ENCODE measurements at regions not wholly inside any gene's neighbourhood (a gene's known extent, or its start where the extent isn't known, plus 50 kb on each side); places are given as distances from the start of the nearest gene placed in this dataset.

DNA sequence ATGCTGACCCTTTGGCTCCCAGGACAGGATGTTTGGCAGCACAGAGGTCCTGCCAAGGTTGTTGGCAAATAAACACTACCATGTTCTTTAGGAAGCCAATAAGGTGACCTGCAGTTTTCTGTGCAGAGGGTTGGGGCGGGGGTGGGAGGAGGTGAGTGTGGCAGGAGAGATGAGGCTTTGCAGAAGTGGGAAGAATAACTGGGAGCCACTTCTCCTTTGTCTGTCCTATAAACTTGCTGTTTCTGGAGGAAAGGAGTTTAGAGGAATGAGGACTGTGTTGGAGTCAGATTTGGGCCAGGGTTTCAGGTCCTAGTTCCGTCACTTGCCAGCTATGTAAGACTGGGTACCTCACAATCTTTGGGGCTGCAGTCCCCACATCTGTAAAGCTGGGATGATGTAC, 187.6 kb upstream of the SPRED2 start:
- Mint-ChIP-seq H3K4me1 (ENCODE audit: low read depth, unreplicated experiment) (peaks cover 2% of the 10 kb centered on the region), H3K27me3 (ENCODE audit: low read depth, unreplicated experiment) (peaks cover 35% of the 10 kb centered on the region), H3K9me3 (ENCODE audit: unreplicated experiment) (no peaks in the 10 kb centered on the region), H3K4me3 (ENCODE audit: unreplicated experiment) (no peak overlapping the region), H3K36me3 (ENCODE audit: low read depth, unreplicated experiment) (no peaks in the 10 kb centered on the region), H3K27ac (ENCODE audit: unreplicated experiment) (no peak overlapping the region)
- FAIRE-seq (no peak), DNase-seq (ENCODE audit: low read depth) (no peak)
- Histone ChIP-seq H3K9ac (ENCODE audit: low read length) (no peak overlapping the region), H3K79me2 (ENCODE audit: insufficient read depth, low read length) (no peaks in the 10 kb centered on the region), H3K9me3 (ENCODE audit: insufficient read depth, low read depth, low read length) (no peaks in the 10 kb centered on the region), H3K27ac (ENCODE audit: low read depth, low read length) (no peak overlapping the region), H3K27me3 (ENCODE audit: insufficient read depth, low read length) (peaks cover 2% of the 10 kb centered on the region), H3K4me1 (ENCODE audit: insufficient read depth, low read length) (no peaks in the 10 kb centered on the region), H4K20me1 (ENCODE audit: insufficient read depth, low read length) (no peaks in the 10 kb centered on the region), H2AFZ (ENCODE audit: low read depth, low read length) (no peak overlapping the region), H3K36me3 (ENCODE audit: insufficient read depth, low read length) (no peaks in the 10 kb centered on the region), H3K4me3 (ENCODE audit: insufficient read depth, low read depth, low read length) (no peak overlapping the region), H3K4me2 (ENCODE audit: low read length) (no peak overlapping the region)
- TF ChIP-seq, protein P1, sequence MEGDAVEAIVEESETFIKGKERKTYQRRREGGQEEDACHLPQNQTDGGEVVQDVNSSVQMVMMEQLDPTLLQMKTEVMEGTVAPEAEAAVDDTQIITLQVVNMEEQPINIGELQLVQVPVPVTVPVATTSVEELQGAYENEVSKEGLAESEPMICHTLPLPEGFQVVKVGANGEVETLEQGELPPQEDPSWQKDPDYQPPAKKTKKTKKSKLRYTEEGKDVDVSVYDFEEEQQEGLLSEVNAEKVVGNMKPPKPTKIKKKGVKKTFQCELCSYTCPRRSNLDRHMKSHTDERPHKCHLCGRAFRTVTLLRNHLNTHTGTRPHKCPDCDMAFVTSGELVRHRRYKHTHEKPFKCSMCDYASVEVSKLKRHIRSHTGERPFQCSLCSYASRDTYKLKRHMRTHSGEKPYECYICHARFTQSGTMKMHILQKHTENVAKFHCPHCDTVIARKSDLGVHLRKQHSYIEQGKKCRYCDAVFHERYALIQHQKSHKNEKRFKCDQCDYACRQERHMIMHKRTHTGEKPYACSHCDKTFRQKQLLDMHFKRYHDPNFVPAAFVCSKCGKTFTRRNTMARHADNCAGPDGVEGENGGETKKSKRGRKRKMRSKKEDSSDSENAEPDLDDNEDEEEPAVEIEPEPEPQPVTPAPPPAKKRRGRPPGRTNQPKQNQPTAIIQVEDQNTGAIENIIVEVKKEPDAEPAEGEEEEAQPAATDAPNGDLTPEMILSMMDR (IDR thresholded peaks at IDR 0.05; ENCODE audit: insufficient read depth, low read depth, low read length), result no peak
- TF ChIP-seq EZH2 (IDR thresholded peaks at IDR 0.05; ENCODE audit: insufficient read depth, low read length), result no peak

DNA sequence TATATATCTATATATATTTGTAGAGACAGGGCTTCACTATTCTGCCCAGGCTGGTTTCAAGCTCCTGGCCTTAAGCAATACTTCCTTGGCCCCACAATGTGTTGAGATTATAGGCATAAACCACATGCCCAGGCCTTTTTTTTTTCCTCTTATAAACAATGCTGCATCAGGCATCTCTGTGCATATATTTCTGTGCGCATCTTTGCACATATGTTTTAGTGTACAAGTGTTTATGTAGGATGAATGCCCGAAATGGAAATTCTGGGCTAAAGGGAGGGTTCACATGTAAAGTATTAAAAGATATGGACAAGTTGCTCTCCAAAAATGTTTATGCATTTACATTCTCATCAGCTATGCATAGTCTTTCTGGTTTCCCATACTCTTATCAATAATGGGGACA, 183.2 kb upstream of the SPRED2 start:
- no peaks in the 10 kb centered on the region for H3K9me3 Mint-ChIP-seq (ENCODE audit: unreplicated experiment)
- no peaks in the 10 kb centered on the region for H3K4me1 Mint-ChIP-seq (ENCODE audit: low read depth, unreplicated experiment)
- no peak overlapping the region for H3K9ac ChIP-seq (ENCODE audit: low read length)
- no peak overlapping the region for H3K27ac Mint-ChIP-seq (ENCODE audit: unreplicated experiment)
- no peaks in the 10 kb centered on the region for H3K36me3 Mint-ChIP-seq (ENCODE audit: low read depth, unreplicated experiment)
- no peak overlapping the region for H3K4me2 ChIP-seq (ENCODE audit: low read length)
- H3K4me1 ChIP-seq (ENCODE audit: insufficient read depth, low read length), result no peaks in the 10 kb centered on the region
- H3K27ac ChIP-seq (ENCODE audit: low read depth, low read length), result no peak overlapping the region
- H3K27me3 Mint-ChIP-seq (ENCODE audit: low read depth, unreplicated experiment), result peaks cover 11% of the 10 kb centered on the region
- no peaks in the 10 kb centered on the region for H3K9me3 ChIP-seq (ENCODE audit: insufficient read depth, low read depth, low read length)
- DNase-seq (ENCODE audit: low read depth), result no peak
- no peaks in the 10 kb centered on the region for H3K79me2 ChIP-seq (ENCODE audit: insufficient read depth, low read length)
- H3K36me3 ChIP-seq (ENCODE audit: insufficient read depth, low read length), result no peaks in the 10 kb centered on the region
- H3K27me3 ChIP-seq (ENCODE audit: insufficient read depth, low read length), result no peaks in the 10 kb centered on the region
- no peak overlapping the region for H3K4me3 ChIP-seq (ENCODE audit: insufficient read depth, low read depth, low read length)
- H3K4me3 Mint-ChIP-seq (ENCODE audit: unreplicated experiment), result no peak overlapping the region
- TF ChIP-seq, protein P1 (IDR thresholded peaks at IDR 0.05; ENCODE audit: insufficient read depth, low read depth, low read length), result no peak
- TF ChIP-seq EZH2 (IDR thresholded peaks at IDR 0.05; ENCODE audit: insufficient read depth, low read length), result no peak
- no peak for FAIRE-seq
- no peaks in the 10 kb centered on the region for H4K20me1 ChIP-seq (ENCODE audit: insufficient read depth, low read length)
- H2AFZ ChIP-seq (ENCODE audit: low read depth, low read length), result no peak overlapping the region

DNA sequence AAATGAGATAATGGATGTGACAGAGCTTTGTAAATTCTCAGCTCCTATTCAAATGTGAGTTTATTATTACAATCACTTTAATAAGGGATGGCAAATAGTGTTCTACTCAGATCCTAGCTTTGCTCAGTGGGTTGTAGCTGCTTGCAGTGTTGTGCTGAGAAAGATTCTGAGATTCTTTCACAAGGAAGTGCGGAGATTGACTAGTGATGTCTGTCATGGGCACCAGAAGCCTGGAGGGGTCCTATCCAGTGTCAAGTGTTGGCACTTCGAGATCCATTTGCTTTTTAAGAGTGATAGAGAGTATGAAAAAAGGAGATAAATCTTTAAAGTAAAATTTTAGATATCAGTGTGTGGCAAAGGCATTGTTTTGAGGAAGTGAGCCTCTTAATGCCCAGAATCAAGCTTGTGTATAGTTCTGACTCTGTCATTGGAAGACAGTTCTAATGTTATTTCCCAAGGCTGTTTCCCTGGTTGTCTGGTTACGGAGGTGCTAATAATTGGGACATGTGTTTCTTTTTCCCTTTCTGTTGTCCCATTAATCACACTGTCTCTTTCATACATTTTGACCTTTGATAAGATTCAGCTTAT, 181.7 kb upstream of the SPRED2 start:
- Mint-ChIP-seq H3K36me3 (ENCODE audit: low read depth, unreplicated experiment) (no peaks in the 10 kb centered on the region), H3K27me3 (ENCODE audit: low read depth, unreplicated experiment) (peaks cover 9% of the 10 kb centered on the region), H3K9me3 (ENCODE audit: unreplicated experiment) (no peaks in the 10 kb centered on the region), H3K4me3 (ENCODE audit: unreplicated experiment) (no peak overlapping the region), H3K27ac (ENCODE audit: unreplicated experiment) (no peak overlapping the region), H3K4me1 (ENCODE audit: low read depth, unreplicated experiment) (no peaks in the 10 kb centered on the region)
- Histone ChIP-seq H2AFZ (ENCODE audit: low read depth, low read length) (no peak overlapping the region), H4K20me1 (ENCODE audit: insufficient read depth, low read length) (no peaks in the 10 kb centered on the region), H3K27ac (ENCODE audit: low read depth, low read length) (no peak overlapping the region), H3K4me3 (ENCODE audit: insufficient read depth, low read depth, low read length) (no peak overlapping the region), H3K9ac (ENCODE audit: low read length) (no peak overlapping the region), H3K4me2 (ENCODE audit: low read length) (no peak overlapping the region), H3K79me2 (ENCODE audit: insufficient read depth, low read length) (no peaks in the 10 kb centered on the region), H3K27me3 (ENCODE audit: insufficient read depth, low read length) (no peaks in the 10 kb centered on the region), H3K4me1 (ENCODE audit: insufficient read depth, low read length) (no peaks in the 10 kb centered on the region), H3K36me3 (ENCODE audit: insufficient read depth, low read length) (no peaks in the 10 kb centered on the region), H3K9me3 (ENCODE audit: insufficient read depth, low read depth, low read length) (no peaks in the 10 kb centered on the region)
- no peak for TF ChIP-seq EZH2 (IDR thresholded peaks at IDR 0.05; ENCODE audit: insufficient read depth, low read length)
- TF ChIP-seq, protein P1 (IDR thresholded peaks at IDR 0.05; ENCODE audit: insufficient read depth, low read depth, low read length), result no peak
- FAIRE-seq (no peak), DNase-seq (ENCODE audit: low read depth) (no peak)
